Brain pericyte (primary cell): ENCODE measurements at regions not wholly inside any gene's neighbourhood (a gene's known extent, or its start where the extent isn't known, plus 50 kb on each side); places are given as distances from the start of the nearest gene placed in this dataset.

Source experiments
- DNase-seq: peaks from one replicate; pipeline ENCODE4 v3.0.0-alpha.2; 2012; ENCODE audit warnings: low read depth, low spot score

DNA sequence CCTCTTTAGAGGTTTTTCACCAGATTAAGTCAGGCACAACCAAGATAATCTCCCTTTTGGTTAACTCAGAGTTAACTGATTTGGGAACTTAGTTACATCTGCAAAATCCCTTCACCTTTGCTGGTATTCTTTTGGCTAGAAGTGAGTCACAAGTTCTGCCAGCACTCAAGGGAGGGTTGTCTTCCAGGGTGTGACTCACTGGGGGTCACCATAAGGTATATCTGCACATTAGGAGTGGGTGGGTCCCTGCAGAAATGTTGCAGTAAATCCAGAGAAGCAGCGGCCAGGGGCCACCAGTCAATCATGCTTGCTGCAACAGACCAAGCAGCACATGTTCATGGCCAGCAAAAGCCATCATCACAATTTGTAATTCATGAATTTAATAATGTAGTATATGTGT is 59.8 kb upstream of the MAML3 start:
- DNase-seq, result no peak

DNA sequence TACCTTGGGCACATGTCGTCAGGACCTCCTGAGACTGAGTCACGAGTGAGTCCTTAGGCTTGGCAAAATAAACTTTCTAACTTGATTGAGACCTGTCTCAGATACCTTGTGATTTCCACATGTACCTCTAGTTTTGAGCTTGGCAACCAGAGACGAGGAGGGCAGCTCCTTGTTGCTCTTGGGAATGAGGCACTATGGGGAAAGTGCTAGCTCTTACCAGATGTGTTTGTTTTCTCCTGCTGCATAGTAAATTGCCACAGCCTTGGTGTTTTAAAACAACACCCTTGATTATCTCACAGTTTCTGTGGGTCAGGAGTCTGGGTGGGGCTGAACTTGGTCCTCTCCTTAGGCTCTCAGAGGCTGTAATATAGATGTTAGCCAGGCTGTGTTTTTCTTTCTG is 59.1 kb upstream of the MAML3 start:
- DNase-seq, result no peak

DNA sequence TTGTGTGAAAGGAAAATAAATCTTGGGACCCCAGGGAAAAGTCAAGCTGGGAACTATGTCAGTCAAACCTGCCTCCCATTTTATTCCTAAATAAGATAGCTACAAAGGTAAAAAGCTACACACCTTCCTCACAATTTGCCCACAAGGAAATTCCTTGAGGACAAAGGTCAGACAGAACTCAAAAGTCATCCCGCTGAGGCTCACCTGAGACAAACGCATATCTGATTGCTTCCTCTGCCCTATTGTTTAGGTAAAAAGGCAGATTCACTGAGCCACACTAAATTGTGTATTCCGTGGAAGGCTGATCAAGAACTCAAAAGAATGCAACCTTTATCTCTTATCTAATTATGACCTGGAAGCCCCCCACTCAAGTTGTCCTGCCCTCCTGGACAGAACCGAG is 58.7 kb upstream of the MAML3 start:
- DNase-seq, result no peak

DNA sequence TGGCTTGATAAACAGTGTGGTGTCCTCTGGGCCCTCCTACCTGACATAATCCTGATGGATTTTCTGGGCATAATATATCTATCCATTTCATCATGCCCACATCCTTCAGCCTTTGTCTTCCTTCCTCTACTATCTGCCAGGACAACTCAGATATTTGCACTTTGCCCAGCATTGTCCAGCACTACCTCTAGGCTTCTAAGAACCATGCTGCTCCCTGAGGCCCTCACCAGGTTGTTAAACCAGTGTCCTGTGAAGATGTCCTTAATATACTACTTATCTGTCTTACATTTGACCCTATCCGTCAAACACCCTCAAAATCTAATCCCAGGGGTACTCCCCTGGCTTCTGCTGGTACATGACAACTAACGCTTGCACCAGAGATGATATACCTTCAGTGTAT is 58.2 kb upstream of the MAML3 start:
- no peak for DNase-seq

DNA sequence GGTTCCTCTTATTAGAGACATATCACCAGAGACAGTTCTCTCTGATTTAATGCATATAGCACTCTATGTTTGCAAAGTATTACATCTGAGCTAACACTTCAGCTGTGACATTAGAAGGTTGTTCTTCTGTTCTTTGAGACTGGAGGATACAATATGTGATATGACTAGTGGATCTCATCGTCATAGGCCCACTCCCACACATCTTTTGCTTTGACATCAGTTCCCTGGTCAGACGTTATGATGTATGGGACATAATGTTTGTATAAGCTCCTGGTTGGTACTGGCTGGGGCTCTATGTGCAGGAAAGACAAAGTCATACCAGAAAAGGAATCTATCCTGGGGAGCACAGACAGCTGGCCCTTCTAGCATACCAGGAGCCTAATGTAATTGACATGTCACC is 57.7 kb upstream of the MAML3 start:
- no peak for DNase-seq

DNA sequence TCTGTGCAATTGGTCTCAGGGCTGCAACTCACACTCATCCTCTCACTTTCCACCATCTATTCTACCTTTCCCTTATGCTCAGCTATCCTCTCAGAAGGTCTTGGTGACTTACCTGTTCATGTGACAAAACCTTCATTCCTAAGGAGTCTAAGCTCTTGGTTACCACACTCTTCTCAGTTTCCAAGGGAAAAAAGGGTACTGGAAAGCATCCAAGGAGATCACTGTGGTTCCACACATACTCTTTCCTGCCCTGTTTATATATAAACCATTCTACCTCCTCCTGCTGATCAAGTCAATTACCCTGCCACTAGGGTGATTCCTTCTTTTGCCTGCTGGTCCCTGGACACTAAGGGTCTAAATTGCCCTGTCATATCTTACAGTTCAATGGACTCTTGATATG is 57.2 kb upstream of the MAML3 start:
- DNase-seq, result no peak

DNA sequence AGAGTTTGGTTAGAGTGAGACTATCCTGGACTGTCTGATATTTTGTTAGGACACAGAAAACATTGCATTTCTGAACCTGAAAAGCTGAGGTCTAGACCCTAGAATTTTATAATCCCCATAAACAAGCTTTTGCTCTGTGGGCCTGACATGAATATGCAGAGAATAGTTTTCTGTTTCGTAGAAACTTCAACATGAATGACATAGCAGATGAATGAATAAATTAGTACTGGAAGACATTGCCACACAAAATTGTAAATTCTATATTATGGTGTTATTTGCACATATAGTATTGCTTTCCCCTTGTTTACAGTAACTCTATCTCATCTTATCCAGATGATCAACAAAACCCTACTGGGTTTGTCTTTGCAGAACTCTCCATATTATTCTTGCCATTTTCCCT is 54.9 kb upstream of the MAML3 start:
- DNase-seq, result no peak
